HG03565 (cell line): ENCODE measurements at regions not wholly inside any gene's neighbourhood (a gene's known extent, or its start where the extent isn't known, plus 50 kb on each side); places are given as distances from the start of the nearest gene placed in this dataset.
"Not testable (repeated sequence)": the region's sequence is repeated elsewhere in the genome, so short reads cannot be mapped to it uniquely, and the experiment has no call there.

Experiments
- ATAC-seq: cut with Tn5 transposase; IDR thresholded peaks from one replicate; pipeline ENCODE4 v1.9.1; 2021; ENCODE audit warnings: mild to moderate bottlenecking, moderate library complexity; ENCODE audit not compliant: unreplicated experiment

DNA sequence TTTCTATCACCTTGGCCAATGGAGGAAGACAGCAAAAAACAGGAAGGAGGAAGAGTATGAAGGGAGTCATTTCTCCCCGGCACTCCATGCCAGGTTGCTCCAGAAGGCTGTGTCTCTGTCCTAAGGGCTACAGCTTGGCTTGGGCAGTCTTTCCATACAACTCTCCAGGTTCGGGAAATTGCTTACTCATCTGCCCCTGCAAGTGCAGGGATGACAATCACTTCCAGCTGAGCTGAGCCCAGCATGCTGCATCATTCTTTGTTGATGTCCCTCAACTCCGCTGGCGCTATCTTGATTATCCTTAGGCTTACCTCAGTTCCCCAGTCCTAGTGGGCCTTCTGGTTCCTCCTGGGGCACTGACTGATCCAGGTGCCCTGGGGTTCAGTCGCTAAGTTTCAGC, 86.9 kb upstream of the COPS8 start:
- no peak for ATAC-seq

DNA sequence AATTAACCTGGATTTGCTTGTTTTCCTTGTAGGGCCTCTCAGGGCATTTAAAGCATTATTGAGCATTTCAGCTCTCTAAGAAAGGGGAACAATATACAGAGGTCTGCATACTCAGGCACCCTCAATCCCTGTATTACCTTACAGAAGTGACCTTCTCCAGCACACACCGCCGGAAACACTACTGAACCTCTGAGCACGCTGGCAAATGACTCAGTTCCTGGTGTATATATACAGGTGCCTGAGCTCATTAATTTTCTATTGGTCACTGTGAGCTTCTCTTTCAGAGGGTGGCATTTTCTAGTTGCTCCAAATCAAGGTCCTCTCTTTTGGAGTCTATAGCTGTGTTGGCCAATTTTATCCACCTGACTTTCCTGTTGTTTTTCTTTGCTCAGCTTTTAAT, 85.2 kb upstream of the COPS8 start:
- no peak for ATAC-seq

DNA sequence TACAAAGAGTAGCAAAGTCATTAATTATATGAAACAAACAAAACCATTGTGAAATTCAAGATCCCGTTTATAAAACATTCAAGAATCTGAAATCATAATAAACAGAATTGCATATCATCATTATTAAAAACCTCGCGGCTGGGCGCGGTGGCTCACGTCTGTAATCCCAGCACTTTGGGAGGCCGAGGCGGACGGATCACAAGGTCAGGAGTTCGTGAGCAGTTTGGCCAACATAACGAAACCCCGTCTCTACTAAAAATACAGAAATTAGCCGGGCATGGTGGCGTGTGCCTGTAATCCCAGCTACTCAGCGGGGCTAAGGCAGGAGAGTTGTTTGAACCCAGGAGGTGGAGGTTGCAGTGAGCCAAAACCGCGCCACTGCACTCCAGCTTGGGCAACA, 80.3 kb upstream of the COPS8 start:
- not testable (repeated sequence) for ATAC-seq

DNA sequence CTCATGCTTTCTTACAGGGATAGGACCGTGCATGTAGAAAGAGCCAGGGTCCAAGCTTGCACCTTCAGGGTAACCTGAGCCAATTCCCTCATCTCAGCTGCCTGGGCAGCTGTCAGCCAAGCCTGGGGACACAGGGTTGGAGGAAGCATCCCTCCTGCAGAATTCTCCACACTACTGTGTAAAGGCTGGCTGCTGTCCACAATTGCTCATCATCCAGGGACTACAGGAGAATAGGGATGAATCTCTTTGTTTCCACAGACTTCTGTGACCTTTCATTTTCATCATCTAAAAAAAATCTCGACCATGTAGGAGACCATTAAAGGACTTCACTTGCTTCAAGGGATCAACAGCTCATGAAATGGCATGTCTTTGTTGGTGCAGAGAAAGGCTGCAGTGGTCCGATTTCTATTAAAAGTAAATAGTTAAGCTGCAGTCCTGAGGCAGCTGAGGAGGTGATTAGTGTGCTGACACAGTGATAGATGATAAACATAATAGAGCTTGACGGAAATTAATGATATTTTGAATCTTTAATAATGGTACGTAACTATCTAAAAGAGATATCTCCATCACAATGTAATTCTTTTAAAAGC, 74.4 kb upstream of the COPS8 start:
- no peak for ATAC-seq

DNA sequence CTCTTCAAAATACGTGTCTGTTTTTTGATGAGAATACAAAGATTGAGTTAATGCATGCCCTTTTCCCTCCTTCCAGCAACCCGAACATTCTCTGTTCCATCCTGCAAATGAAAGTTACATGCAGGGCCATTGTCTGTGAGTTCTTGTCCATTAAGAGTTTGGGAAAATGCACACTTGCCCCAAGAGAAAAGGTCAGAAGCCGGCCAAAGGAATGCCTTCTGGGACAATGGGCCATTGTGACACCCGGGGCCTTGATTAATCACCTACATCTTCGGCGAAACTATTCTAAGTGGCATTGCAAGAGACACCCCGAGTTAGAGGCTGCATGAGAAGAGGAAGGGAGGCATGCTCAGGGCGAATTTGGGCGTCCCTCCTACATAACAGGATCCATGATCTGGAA, 73.7 kb upstream of the COPS8 start:
- ATAC-seq, result no peak

DNA sequence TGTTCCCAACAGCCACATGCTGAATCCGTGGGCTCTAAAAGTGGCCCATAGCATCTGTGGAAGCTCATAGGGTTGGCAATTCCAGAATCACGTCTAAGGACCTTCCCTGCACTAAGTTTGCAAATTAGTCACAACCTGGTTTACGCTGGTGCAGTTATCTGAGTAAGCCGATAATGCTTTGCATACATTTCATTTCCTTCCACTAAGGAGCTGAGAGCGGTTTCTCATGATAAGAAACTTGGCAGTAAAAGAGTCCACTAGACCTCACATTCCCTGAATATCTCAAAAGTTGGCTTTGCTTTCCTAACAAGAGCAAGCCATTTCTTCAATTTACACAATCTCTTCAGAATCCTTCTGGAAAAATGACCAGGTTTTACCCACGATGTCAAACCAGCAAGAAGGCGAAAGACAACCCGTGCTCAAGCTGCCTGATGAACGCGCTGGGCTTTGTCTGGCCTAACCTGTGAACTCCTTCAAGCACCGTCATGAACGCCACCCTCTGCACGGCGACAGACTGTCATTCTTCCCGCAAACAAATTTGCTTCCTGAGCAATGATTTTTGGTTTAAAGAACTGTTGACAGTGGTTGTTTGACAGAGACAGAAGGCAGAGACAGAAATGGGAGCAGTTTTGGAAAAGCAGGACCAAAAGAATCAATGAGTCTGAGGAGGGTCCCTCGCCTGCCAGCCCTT, 73.0 kb upstream of the COPS8 start:
- no peak for ATAC-seq

DNA sequence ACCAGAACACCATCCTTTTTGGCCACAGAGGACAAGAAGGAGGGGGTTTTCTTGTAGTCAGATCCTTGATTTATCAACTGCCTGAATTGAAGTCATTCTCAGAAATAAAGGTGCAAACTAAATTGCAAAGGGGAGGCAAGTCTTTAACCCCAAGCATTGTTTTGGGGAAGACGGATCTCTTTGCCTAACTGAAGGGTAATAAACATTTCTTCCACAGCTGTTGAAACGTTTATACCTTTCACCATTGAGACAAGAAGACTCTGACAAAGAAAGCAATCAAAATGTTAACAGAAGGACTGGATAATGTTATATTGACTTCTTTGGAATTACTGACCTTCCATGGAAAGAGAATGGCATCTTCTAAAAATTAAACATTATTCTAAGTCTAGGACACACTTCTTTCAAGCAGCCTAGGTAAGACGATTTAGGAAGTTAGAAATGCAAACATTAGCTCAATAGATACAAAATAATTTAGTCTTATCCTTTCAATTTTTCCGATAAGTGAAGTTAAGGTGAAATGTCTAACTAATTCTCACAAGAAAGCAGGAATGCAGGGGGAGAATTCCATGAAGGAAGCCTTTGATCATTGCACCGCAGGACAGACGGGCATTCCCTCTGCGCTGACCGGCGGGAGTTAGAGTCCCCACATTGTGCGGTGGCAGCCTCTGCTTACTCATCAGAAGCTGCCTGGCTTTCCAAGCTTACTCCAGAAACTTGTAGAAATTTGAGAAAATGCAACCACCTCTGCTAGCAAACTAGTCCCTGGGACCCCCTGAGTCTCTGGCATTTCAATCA, 69.4 kb upstream of the COPS8 start:
- ATAC-seq, result no peak

DNA sequence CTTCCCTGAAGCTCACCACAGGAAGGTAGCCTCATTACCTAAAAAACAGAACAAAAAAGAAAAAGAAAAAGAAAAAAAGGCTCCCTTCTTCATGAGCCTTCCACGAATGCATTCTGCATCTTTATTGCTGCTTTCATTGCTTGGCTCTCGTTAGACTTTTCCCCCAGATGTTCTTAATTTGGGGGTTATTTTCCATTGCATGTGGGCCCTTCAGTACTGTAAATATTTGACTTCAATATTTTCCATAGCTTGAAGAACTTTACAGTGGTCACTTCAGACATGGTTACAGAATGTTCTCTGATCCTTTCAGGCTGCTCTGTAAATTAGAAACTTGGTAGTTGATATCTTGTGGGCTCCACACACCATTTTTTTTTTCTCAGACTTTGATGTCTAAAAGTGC, 65.6 kb upstream of the COPS8 start:
- ATAC-seq, result no peak

DNA sequence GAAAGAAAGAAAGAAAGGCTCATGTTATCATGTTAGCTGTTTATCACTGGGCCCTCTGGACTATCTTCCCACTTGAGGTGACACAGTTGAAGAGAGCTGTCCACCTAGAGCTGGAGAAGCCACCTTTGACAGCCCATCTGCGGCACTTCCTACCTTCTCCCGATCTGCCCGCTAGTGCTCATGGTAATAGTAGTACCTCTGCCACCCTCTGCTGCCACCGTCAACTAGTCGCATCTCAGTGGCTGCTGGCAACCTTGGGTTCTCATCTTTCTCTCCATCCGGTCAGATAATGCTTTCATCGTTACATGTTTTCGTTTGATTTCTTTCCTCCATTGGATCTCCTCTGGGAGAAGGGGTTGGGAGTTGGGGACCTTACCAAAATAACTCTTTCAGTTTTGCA, 63.2 kb upstream of the COPS8 start:
- ATAC-seq, result no peak

DNA sequence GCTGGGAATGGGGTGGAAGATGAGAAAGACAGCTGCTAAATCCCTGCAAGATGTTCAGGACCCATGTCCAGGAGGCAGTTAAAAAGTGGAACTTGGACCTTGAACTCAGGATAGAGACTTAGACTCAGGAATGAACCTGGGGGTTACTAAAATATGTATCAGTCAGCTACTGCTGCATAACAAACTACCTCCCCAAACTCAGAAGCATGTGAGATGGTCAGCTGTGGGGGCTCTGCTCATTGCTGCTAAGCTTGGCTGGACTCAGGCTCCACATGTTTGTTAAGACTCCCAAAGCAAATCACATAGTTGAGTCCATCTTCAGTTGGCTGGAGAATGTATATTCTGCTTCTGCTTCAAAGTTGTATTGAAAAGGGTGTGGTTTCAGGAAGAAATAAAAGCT, 61.4 kb upstream of the COPS8 start:
- ATAC-seq, result no peak

DNA sequence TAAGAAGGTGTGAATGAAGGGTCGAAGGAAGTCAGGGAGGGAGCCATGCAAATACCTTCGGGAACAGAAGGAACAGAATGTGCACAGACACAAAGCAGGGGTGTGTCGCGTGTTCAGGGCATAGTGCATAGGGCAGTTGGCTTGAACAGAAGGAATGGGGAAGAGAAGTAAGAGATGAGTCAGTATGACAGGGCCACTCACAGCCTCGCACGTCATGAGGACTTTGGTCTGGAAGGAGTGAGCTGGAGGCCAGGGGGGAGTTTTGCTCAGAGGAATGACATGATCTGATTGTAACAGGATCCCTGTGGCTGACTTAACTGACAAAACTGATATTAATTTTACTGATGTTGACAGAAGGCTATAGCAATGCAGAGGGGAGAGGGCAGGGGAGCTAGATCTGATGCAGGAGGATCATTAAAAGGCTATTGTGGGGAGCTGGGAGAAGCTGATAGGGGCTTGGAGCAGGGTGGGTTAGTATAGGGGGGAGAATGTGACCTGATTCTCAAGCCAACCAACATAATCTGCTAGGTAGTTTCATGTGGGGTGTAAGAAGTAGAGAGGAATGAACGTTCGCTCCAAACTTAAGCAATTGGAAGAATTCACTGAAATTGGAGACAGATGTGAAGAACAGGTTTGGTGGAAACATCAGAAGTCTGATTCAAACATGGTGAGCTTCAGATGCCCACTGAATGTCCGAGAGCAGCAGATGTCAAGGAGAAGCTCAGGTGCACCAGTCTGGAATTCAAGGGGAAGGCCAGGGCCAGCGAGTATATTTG, 60.4 kb upstream of the COPS8 start:
- no peak for ATAC-seq

DNA sequence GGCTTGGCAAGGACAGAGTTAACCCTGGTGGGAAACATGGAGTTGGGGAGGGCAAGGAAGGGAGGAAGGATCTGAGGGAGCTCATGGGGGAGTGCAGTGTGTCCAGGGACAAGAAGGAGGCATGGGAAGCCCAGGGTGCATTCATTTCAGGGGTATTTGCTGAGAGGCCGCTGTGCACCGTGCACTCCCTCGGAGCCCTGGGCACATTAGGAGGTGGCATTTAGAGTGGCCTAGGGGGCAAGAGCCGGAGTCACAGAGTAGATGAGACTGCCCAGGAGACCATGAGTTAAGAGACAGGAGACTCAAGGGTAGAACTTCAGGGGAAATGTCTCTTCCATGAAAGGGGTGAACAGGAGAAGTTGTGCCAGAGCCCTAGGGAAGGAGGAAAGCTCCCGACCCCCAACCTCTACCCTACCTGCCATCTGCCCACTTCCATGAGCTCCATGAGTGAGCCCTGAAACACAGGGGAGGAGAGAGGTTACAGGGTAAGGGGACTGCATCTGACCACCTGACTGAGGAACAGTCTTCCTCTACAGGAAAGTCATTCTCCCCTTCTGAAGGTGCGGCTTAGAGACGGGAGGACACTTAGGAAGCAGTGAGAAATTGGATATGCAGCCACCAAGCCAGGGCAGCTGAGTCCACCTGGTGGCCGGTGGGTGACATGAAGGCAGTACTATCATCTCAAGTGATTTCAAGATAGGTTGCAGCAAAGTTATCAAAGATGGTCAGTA, 58.5 kb upstream of the COPS8 start:
- ATAC-seq, result peak; percentile 43

DNA sequence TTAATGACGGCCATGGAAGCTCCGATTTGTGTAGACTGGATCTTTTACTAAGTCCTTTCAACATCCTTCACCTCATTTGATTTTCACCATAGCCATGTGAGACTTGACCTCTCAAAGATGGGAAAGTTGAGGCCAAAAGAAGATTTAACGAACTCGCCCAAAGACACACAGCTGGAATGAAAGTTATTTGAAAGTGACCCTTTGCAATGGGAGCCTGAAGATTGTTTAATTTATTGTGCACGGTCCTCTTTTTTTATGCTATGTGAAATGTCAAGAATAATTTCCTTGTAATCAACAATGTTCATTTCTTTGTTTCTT, 58.0 kb upstream of the COPS8 start:
- no peak for ATAC-seq

DNA sequence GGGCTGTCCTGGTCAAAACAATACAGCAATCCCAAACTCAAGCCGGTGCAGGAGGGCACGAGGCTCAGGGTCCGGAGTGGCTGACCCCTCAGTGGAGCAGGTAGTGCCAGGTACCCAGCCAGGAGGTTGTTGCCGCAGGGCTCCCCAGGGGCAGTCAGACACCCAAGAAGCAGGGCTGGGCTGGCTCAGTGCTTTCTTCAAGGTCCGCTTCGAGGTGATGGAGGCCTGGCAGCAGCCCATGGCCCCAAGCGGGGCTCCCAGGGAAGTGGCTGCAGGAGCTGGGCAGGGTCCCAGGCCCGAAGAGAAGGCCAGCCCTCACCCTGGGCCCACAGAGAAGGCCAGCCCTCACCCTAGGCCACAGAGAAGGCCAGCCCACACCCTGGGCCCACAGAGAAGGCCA, 55.3 kb upstream of the COPS8 start:
- ATAC-seq, result no peak

DNA sequence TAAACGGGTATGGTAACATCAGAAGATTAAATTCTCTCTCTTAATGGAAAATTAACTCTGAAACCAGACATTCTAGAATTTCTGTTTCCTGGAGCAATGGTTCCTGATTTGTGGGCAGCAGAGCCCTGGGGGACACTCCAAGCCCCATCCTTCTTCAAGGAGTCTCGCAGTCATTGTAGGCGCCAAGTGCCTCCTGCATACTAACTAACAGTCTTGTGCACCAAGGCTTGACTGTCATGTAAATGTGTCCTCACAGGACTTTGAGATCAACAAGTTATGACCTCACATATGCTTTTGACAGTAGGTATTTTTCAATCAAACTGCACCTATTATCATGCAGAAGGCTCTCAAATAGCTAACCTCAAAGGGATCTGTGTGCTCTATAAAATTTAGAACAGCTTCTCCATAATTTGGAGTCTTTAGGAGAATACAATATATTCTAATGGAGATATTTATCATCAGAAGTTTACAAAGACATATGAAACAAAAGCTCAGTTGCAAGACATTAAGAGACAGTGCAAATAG, 52.1 kb upstream of the COPS8 start:
- no peak for ATAC-seq

DNA sequence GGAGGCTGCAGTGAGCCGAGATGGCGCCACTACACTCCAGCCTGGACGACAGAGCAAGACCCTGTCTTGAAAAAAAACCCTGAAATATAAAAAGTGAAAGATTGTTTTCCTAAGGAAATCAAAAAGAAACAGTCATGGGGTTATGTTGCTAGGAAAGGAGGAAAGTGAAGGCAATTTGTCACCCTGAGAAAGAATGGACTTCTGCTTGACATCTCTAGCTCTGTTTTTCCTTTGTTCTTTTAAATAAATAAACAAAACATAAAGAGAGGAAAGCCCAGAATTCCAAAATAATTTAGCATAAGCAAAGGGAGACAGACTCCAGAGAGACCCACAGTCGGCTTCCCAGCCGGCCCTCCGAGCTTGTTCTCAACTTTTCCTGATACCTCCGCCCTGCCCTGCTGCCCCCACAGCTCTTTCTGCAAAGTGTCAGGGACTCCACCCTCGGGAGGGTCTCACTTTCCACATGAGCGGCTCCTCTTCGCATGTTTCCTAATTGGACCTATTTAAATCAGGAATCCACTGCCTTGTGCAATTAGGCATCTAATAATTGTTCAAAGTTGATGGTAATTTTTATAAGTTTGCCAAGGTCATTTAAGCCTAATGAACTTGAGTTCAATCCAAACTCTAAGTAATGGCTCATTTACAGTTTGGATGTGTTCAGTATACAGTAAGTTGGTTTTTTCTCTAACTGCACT, 49.8 kb upstream of the COPS8 start:
- no peak for ATAC-seq
